Right lobe of liver (tissue), 4 donors: ENCODE measurements at regions not wholly inside any gene's neighbourhood (a gene's known extent, or its start where the extent isn't known, plus 50 kb on each side); places are given as distances from the start of the nearest gene placed in this dataset.

ENCODE experiments used
- POLR2A ChIP-seq: fragments of 450-650 bp; IDR thresholded peaks from one replicate; pipeline ENCODE4 v1.6.1; 2017; ENCODE audit warnings: antibody characterized with exemption, mild to moderate bottlenecking
- TF ChIP-seq, protein P1 (sequence below), 4 donors: fragments of 200-600 bp in 3 of 4; fragments of 450-650 bp in 1 of 4; IDR thresholded peaks; one replicate each; pipeline versions ENCODE4 v1.5.1 to v1.8.0; 2016 to 2022; ENCODE audit warnings: antibody characterized with exemption in 4 of 4, mild to moderate bottlenecking in 2 of 4
- donor health status: DM: no; HTN: no; CAD: no.
- donor health status: DM: no; HTN: no; CAD: no.
- donor health status: DM: no; HTN: yes; CAD: no.

DNA sequence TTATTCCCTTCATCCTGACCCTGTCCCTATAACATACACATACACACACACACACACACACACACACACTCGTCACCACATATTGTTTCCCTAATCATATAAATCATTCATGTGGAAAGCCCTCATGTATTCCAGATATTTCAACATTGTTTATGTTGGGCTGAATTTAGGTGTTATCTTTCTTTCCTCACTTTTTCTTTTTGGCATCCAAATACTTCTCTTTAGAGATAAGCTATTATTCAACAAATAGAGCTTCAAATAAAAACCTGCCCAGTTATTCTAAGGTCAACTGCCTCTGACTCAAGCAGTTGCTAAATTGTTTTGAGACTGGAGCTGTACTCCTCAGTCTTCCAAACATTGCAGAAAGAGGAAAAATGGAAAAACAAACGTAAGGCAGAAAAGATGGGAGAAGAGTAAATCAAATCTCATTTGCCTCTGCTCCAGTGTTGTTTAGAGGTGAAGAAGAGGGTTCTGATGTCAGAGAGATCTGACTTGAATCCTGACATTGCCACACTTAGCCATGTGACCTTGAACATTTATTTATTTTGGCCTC, 215.7 kb downstream of the GAS1 start:
- TF ChIP-seq, protein P1, sequence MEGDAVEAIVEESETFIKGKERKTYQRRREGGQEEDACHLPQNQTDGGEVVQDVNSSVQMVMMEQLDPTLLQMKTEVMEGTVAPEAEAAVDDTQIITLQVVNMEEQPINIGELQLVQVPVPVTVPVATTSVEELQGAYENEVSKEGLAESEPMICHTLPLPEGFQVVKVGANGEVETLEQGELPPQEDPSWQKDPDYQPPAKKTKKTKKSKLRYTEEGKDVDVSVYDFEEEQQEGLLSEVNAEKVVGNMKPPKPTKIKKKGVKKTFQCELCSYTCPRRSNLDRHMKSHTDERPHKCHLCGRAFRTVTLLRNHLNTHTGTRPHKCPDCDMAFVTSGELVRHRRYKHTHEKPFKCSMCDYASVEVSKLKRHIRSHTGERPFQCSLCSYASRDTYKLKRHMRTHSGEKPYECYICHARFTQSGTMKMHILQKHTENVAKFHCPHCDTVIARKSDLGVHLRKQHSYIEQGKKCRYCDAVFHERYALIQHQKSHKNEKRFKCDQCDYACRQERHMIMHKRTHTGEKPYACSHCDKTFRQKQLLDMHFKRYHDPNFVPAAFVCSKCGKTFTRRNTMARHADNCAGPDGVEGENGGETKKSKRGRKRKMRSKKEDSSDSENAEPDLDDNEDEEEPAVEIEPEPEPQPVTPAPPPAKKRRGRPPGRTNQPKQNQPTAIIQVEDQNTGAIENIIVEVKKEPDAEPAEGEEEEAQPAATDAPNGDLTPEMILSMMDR (IDR thresholded peaks at IDR 0.05): no peak
- no peak for TF ChIP-seq POLR2A
